ENCODE measurements at regions not wholly inside any gene's neighbourhood (a gene's known extent, or its start where the extent isn't known, plus 50 kb on each side); places are given as distances from the start of the nearest gene placed in this dataset.

GRCh38 chr13:23515116-23515515 is 55.1 kb upstream of the TNFRSF19 start:
- no peak overlapping the region for H3K27ac ChIP-seq

GRCh38 chr13:23516190-23516589 is 54.0 kb upstream of the TNFRSF19 start:
- H3K27ac ChIP-seq: no peak overlapping the region
- no peak for TF ChIP-seq CTCF (conservative IDR thresholded peaks at IDR 0.05)

More at GRCh38 chr13:23515116-23515515, 55.1 kb upstream of the TNFRSF19 start:
- TF ChIP-seq CTCF (conservative IDR thresholded peaks at IDR 0.05): no peak

GRCh38 chr13:23516702-23517101 is 53.5 kb upstream of the TNFRSF19 start:
- H3K27ac ChIP-seq: no peak overlapping the region
- no peak for TF ChIP-seq CTCF (conservative IDR thresholded peaks at IDR 0.05)

GRCh38 chr13:23518231-23518630 is 52.0 kb upstream of the TNFRSF19 start:
- no peak for TF ChIP-seq CTCF (conservative IDR thresholded peaks at IDR 0.05)
- H3K27ac ChIP-seq: no peak overlapping the region
